GM12892 (cell line): ENCODE measurements at regions not wholly inside any gene's neighbourhood (a gene's known extent, or its start where the extent isn't known, plus 50 kb on each side); places are given as distances from the start of the nearest gene placed in this dataset.

Experiments used
- POLR2A ChIP-seq: IDR thresholded peaks from 2 replicates; pipeline ENCODE4 v1.6.1; 2011; ENCODE audit warnings: low read depth, low read length, control low read depth
- POLR2AphosphoS5 ChIP-seq: IDR thresholded peaks from 2 replicates; pipeline ENCODE4 v1.6.1; 2011; ENCODE audit warnings: low read depth, low read length, control low read depth
- TAF1 ChIP-seq: IDR thresholded peaks from 2 replicates; pipeline ENCODE4 v1.6.1; 2011; ENCODE audit warnings: low read depth, mild to moderate bottlenecking, control low read depth, low read length, borderline replicate concordance

- TF ChIP-seq POLR2A (no peak), TAF1 (no peak), POLR2AphosphoS5 (no peak)
Observed at GRCh38 chr16:66227766-66228530, 138.5 kb upstream of the CDH5 start.
